Effector CD4-positive, alpha-beta T cell (primary cell): ENCODE measurements at regions not wholly inside any gene's neighbourhood (a gene's known extent, or its start where the extent isn't known, plus 50 kb on each side); places are given as distances from the start of the nearest gene placed in this dataset.
"Not testable (repeated sequence)": the region's sequence is repeated elsewhere in the genome, so short reads cannot be mapped to it uniquely, and the experiment has no call there.

ENCODE experiments used
- DNase-seq: peaks from one replicate; pipeline ENCODE4 v3.0.0-alpha.2; 2020

DNA sequence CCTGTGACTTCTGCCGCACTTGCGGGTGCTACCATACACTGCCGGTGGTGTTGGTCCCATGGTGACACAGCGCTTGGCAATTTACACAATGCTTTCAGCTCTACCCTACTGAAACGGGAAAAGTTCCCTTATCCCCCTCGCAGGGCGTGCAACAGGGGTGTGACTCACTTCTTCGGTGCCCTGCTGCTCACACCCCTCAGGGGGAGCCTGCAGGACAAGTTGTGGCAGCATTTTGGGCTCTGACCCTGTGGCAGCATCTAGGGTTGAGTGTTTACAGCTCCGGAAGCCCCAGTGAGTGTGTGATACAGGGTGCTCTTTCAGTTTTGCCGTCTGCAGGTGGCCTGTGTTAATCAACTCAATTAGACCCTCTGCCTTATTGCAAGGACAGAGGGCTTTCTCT, 324.7 kb upstream of the RGMA start:
- DNase-seq = no peak

DNA sequence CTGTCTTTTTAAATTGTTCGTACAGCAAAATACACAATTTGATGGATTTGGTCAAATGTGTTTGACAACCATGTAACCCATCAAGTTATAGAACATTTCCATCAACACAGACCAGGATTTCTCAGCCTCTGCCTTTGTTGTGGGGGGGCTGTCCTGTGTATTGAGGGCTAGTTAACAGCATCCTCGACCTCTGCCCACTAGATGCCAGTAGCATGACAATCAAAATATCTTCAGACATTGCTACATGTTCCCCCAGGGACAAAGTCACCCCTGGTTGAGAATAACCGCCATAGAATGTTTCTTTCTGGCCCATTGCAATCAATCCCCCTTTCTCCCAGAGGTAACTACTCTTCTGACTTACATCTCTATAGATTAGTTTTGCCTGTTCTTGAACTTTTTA, 310.1 kb upstream of the RGMA start:
- no peak for DNase-seq

DNA sequence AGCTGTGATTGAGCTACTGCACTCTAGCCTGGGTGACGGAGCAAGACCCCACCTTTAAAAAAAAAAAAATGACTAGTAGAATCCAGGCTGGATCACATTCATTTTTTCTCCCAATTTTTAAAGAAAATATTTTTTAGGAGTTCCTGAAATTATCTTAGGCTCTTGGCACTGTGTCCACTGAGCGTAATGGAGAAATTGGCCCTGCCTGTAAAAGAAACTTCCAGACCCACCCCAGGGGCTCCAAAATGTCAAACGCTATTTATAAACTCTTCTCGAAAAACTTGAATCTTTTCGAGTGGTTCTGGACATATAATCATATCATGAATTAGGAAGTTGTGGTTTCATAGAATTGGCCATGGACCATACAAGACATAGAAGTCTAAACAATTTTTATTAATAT, 300.2 kb upstream of the RGMA start:
- no peak for DNase-seq

DNA sequence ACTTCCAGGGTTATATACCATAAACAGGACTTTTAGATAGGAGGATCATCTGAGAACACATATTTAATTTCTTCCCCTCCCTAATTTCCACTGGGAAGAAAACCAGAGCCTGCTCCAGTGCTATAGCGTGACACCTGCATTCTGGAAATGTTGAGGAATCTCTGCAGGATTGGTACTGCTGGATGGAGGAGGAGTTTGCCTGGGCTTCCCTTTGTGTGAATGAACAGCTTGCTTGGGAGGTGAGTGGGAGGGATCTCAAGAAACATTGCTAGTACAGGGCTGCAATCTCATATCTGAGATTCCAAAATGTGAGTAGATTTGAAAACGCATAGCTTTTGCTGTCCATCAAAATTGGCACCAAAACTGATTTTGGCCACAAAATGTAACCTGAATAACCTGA, 295.9 kb upstream of the RGMA start:
- DNase-seq = no peak

DNA sequence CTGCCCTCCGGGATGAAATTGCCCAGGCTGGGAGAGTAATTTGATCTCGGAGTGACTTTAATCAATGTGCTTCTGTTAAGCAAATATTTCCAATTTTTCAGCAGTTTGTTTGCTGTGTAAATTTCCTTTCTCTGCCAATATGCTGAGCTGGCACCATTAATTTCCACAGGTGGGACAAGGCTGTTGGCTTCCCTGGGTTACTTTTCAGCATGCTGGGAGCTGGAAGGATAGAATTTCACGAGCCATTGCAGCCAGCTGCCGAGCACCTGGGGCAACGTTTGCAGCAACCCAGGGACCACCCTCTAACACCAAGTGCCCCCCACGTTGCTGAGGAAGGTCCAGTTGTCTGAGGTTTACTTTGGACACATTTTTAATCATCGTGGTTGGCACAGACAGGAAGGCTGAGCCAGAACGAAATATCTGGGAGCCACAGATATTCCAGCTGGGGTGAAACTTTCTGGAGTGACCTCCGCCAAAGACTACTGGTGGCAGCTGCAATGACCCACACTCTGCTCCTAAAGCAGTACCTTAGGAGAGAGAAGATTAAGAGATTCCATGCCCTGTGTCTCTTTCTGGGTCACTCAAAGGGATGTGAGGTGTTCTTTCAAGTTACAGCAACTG, 293.3 kb upstream of the RGMA start:
- DNase-seq = no peak

DNA sequence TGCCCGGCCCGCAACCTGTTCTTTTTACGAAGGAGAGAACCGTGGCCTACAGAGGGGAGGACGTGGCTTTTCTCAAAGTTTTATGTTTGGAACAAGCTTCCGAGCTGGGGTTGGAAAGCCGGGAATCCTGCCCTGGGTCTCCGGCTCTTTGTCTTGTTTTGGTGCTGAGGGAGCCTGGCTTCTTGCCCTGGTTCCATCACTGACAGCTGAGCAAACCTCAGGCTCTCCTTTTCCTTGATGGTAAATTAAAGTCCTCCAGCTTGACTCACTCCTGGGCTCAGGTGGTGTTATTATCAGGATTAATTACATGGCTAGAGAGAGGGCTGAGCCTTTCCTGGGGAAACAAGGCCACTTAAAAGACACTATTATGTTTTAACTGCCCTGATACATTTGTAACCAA, 289.5 kb upstream of the RGMA start:
- no peak for DNase-seq

DNA sequence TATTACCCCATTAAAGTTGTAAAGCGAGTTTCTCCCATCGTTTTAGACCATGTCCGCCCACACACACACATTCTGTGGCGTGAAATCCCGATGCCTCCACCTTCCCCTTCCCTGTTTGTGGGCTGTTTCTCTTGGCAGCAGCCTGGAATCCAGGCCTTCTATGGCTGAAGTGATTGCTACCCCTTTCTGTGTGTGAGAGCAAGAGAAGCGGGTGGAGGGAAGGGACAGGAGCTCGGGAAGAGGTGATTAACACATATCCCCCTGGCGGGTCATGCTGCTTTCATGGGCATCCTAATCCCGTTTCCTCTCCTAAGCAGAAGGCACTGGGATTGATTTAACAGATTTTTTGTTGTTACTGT, 283.8 kb upstream of the RGMA start:
- no peak for DNase-seq

DNA sequence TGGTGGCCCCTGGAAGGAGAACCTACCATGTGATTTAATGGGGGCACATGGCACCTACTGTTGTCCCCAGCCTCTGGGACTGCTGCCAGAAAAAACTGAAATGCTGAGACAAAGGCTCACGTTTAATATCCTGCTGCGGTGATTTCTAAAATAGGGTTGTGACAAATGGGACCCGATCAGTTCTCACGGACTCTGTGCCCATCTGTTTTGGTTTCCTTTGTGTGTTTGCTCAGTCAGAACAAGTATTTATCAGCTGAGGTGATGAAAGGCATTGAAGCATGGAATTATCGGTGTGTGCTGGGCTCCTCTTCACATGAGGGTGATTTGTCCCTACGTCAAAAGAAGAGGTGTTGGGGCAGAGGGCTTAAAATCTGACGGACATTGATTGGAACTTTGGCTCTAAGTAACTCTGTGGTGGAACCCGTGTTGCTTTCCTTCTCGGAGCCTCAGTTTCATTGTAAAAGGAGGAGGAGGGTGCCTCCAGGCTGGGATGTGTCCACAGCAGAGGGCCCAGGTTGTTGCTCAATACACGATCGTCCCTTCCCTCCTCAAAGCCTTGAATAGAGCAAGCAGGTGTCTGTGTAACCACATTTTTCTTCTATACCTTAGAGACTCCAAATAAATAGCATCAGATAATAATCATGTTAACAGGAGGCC, 283.3 kb upstream of the RGMA start:
- no peak for DNase-seq

DNA sequence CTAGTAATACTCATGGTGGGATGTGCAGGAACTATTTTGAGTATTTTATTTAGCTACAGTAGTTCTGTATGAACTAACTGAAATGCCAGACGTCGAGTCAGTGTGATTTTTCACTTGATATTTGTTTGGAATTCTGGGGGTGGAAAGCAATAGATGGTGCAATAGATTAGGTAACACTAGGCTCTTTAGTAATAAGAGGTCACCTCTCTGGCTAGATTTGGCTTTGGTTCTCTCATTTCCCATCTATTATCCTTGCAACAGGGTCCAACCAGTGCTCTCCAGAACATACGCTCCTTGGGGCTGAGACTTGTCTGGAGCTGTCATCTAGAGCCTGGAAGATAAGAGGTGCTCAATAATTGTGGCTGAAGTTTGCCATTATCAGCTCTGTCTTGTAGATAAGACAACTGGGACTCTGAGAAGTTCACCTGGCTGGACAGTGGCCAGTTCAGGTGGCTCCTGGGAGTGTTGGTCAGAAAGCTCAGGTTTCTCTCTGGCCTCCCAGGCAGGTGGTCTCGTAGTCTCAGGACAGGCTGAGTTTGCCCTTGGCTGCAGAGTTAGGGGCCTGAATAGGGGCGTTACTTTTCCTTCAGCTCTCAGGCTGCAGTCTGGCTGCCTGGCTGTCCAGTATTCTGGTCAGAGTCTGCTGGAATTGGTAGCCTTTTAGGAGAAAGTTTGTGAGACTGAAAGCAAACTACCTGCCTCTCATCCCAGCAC, 277.5 kb upstream of the RGMA start:
- DNase-seq = no peak

DNA sequence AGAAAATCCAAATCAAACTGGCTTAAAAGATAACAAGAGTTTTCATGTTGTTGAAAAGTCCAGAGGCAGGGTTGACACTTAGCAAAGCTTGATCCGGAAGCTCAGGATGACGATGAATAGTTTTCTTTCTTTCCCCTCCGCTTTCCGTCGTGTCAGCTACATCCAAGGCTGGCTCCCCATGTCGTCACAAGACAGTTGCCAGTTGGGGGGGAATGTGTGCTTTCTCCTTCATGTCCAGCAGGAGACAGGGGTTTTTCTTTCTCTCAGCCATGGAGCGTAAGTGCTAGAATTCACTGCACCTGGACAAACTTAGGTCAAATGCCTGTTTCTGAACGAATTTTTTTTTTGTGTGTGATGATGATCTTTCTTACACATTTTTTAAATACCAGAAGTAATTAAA, 273.8 kb upstream of the RGMA start:
- no peak for DNase-seq

DNA sequence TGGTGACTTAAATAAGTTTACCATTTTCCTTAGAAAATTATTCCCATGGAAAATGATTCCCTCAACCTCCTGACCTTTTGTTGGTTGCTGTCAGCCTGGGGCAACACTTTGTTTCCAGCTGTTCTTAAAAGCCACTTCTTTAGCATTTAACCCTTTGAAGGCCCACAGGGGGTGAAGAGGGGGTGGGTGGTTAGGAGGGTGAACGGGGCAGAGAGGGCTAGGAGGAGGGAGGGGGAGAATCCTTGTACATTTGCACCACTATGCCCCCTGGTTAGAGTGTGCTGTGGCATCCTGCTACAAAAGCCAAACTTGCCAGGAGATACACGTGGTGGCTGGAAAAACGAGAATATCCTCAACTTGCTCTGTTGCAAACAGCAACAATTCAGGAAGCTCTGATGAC, 273.2 kb upstream of the RGMA start:
- no peak for DNase-seq

DNA sequence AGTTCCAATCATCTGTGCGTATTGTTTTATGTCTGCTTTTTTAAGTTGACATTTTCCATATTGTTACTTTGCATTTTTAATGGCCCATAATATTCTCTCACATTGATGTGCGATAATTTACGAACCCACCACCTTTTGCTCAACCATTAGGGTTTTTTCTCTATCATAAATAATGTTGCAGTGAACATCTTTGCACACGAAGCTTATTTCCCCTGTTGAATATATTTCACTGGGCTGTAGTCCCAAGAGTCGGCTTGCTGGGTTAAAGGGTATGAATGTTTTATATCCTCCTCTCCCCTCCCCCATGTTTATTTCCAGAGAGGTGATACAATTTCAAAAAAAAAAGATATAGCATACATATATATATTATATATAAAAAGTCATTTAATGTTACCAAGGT, 272.7 kb upstream of the RGMA start:
- no peak for DNase-seq

DNA sequence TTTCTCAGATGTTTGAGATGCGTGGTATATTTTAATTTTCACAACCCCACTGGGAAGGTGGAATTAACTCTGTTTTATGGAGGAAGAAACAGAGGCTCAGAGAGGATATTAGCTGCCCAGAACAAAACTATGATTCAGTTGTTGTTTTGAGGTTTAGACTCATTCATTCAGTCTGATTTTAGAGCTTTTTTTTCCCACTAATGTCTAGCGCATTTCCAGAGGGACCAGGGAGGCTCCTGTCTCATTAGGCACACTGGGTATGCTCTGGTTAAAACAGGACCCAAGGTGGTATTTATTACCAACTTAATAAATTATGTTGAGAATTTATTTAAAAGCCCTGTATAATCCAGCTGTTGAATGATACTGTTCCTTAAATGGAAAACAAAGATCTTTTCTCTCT, 272.0 kb upstream of the RGMA start:
- DNase-seq = no peak

DNA sequence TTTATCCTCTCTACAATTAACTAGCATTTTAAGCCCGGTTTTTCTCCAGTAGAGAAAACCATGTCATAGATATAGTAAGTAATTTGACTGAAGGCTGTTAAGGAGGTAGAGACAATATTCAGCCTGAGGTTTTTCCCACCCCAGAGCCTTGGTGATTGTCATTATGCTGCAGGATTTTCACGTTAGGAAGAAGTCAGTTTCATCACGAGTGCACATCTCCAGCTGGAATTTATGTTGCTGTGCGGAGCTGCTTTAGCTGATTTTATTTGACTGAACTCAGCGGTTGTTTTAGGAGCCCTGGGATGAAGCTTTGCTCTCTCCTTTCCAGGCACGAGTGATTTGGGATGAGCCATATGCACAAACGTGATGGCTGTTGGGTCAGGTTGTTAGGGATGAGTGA, 271.3 kb upstream of the RGMA start:
- no peak for DNase-seq

DNA sequence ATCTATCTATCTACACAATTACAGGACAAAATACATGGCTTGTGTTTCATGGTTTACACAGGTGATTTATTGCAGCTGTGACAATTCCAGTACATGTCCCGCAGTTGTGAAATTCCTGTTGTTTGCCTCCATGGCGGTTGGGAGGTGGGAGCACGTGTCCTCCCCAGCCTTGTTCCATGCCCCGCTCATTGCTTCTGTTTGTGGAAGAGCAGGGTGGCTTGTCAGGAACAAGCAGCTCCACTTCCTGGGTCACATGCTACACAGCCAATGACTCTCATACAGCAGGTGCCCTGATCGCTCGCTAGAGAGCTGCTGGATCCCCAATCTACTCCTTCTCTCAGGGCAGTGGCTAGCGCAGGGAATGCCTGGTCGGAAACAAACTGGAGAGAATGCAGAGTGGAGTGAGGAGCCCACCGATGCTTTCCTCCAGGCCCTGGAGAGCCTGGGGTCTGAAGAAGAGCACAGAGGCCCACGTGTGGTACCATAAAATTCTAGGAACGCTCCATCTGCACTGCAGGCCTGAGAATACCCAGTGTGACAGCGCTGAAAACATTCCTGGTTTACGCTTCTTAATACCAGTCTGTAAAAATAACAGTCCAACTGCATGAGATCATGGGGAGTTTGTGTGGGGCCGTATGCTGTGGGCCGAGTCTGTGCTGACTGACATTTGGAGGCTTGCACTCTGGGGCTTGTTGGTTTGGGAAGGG, 270.6 kb upstream of the RGMA start:
- no peak for DNase-seq

DNA sequence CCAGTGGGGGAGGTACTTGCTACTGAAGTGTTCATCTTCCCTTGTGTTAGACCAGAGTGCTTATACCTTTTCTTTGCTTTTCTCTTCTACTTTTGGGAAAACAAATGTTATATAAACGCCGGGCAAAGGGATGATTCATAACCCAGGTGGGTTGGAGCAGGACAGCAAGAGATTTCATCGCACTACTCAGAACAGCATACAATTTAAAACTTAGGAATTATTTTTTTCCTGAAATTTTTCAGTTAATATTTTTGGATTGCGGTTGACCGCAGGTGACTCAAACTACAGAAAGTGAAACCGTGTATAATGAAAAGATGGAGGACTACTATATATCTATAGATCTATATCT, 270.0 kb upstream of the RGMA start:
- no peak for DNase-seq

DNA sequence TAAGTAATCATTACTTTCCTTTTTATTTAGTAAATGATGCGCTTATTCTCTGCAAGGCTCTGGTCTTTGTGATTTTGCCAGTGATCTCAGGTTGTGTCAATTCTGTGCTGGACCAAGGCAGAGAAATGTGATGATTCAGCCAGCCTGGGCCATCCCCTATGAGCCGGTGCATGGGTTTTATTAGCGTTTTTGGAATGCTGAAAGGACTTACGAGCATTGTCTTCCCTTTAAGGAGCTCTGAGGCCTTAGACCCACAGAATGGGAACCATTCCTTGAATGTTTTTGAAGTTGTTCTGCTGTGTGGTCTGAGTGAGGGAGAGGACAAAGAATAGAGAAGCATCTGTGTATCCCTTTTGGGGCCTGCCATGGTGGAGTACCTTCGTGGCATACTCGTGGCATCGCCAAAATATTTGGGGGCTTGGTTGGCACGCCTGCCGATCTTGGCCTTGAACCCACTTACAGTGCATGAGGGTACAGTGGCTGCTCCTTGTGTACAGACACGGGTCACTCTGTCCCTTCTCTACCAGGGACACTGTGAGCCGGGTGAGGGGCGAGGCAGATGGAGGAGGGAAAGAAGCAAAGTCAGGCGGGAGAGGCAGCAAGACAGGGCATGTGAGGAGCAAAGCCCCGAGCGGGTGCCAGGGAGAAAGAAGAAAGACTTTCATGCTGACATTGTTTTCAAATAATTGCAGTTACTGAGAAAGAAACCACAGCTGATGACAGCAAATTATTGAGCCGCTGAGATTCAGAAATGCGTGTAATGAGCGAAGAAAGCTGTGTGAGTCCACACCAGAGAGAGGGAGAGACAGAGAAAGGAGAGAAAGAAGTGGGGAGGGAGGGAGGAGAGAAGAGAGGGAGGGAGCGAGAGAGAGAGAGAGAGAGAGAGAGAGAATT, 269.4 kb upstream of the RGMA start:
- DNase-seq = no peak

DNA sequence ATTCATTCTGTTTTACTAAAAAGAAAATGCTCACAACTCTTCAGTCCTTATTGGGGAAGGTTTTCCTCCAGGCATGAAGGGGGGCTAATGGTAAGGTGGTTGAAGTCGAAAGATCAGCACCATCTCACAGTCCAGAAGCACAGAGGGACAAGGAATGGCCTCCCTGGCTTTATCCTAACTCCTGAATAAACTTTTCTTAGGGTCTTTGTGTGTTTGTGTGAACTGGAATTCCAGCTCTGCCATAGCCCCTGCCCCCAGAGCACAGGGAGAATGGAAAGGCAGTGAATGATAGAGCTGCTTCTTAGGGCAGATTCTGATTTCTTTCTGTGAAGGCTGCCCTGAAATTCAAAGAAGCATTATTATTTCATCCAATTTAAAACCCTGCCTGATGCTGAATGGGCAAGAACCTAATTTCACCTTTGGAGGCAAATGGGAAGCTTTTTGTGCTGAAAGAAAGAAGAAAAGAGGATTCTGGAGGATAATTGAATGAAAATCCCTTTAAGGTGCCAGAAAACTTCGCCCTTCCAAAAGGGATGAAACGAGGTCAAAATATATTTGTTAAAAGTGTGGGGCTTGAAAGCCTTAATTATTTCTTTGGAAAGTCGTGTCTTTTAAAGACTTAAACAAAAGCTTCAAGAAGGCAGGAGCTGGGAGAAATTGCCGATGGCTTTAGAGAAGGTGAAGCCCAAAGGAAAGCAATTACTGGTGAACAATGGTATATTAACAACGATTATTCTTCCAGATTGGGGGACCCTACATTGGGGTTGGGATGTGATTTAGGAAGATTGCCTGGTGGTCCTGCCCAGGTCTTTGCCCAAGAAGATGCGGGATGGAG, 259.9 kb upstream of the RGMA start:
- no peak for DNase-seq

DNA sequence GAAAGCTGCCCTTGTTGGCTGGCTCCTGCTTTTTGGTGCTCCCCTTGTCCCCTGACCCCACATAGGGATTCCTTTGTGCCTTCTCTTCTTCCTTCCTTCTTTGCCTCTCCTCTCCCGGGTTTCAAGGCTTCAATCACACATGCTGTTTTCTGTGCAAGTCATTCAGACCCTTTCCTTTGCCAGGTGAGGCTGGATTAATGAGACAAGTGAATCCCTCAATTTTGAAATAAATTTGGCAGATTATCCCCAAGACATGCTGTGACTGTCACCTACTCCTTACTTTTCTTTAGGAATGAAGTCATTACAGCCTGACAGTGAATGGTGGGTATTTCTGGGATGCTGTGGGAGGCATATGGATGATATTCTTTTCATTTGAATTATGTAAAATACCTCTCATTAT, 259.0 kb upstream of the RGMA start:
- no peak for DNase-seq

DNA sequence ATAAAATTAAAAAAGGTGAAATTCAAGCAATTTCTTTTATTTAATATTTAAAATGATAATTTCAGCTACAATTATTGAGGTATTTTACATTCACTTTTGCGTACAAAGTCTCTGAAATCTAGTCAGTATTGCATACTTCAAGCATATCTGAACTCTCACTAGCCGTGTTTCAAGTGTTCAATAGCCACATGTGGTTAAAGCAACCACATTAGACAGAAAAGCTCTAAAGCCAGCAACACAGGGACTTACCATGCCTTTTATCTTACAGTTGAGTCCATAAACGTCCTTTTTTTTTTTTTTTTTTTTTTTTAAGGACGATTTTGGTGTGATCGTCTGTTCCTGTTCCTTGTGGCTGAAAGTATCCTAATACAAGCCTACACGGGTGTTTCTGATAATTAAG, 257.0 kb upstream of the RGMA start:
- no peak for DNase-seq

DNA sequence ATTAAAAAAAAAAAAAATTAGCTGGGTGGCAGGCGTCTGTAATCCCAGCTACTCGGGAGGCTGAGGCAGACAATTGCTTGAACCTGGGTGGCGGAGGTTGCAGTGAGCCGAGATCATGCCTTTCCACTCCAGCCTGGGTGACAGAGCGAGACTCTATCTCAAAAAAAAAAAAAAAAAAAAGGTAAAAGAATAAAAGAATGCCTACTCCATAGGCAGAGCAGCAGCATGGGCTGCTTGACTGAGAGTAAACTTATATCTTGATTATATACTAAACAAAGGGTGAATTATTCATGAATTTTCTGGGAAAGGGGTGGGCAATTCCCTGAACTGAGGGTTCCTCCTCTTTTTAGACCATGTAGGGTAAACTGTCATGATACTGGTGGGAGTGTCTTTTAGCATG, 254.4 kb upstream of the RGMA start:
- DNase-seq = not testable (repeated sequence)

DNA sequence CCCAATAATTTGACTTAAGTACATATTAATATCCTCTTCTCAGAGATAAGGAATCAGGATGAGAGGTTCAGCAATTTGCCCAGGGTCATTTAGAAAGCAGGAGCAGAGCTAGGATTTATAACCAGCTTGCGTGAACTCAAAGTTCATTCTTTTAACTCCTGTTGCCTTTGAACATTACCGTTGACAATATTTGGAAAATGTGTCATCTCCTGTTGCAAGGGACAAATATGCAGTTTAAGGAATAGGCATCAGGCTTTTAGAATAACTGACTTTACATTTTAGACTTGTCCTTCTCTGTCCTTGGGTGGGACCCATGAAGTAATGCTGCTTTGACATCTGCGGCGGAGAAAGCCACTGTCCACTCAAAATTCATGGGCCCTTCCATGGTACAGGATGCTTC, 252.2 kb upstream of the RGMA start:
- no peak for DNase-seq
